Suprapubic skin (tissue), 3 donors: ENCODE measurements at regions not wholly inside any gene's neighbourhood (a gene's known extent, or its start where the extent isn't known, plus 50 kb on each side); places are given as distances from the start of the nearest gene placed in this dataset.

Source experiments
- CTCF ChIP-seq, 2 donors: fragments of 200-600 bp in 1 of 2; fragments of 450-650 bp in 1 of 2; sonication (generic) in 1 of 2; IDR thresholded peaks; one replicate each; pipeline ENCODE4 v1.5.1; 2016 to 2019; ENCODE audit warnings: antibody characterized with exemption in 2 of 2, mild to moderate bottlenecking in 1 of 2, moderate library complexity in 1 of 2
- EP300 ChIP-seq: sonication (generic); formaldehyde crosslinking; IDR thresholded peaks from one replicate; pipeline ENCODE4 v1.6.1; 2017; ENCODE audit warnings: antibody characterized with exemption
- POLR2A ChIP-seq, 2 donors: fragments of 450-650 bp; IDR thresholded peaks; one replicate each; pipeline ENCODE4 v1.6.1; 2017; ENCODE audit warnings: antibody characterized with exemption in 2 of 2, mild to moderate bottlenecking in 2 of 2, moderate library complexity in 2 of 2

GRCh38 chr1:221903594-221903993 is 161.7 kb upstream of the DUSP10 start:
- TF ChIP-seq CTCF (IDR thresholded peaks at IDR 0.05): no peak
- TF ChIP-seq POLR2A (IDR thresholded peaks at IDR 0.05): no peak
- no peak for TF ChIP-seq EP300
